ENCODE measurements at regions not wholly inside any gene's neighbourhood (a gene's known extent, or its start where the extent isn't known, plus 50 kb on each side); places are given as distances from the start of the nearest gene placed in this dataset.

- no peaks in the 10 kb centered on the region for H3K36me3 ChIP-seq (ENCODE audit: insufficient read depth, low read length)
- no peaks in the 10 kb centered on the region for H3K9me2 ChIP-seq (ENCODE audit: insufficient read depth, low read length)
- no peaks in the 10 kb centered on the region for H3K79me2 ChIP-seq (ENCODE audit: insufficient read depth, low read depth, low read length)
- TF ChIP-seq EZH2phosphoT487 (IDR thresholded peaks at IDR 0.05; ENCODE audit: borderline replicate concordance, low read depth, low read length), result no peak
- TF ChIP-seq CTCF (conservative IDR thresholded peaks at IDR 0.05; ENCODE audit: low read length), result no peak
- ChIA-PET CTCF (ENCODE audit: unreplicated experiment) (no interaction called here), POLR2A (no interaction called here)
- intact Hi-C loops (cut with micrococcal nuclease; ENCODE audit: unreplicated experiment), result no loop called here
- no peak overlapping the region for H3K4me2 ChIP-seq (ENCODE audit: low read length)
- H3K27ac ChIP-seq (ENCODE audit: low read depth, low read length, poor library complexity, severe bottlenecking), result no peak overlapping the region
- H3K4me3 ChIP-seq (ENCODE audit: low read depth, low read length, poor library complexity, severe bottlenecking), result no peak overlapping the region
- H4K20me1 ChIP-seq (ENCODE audit: insufficient read depth, low read length), result no peaks in the 10 kb centered on the region
- no TSS peak for BruUV-seq (replicated peaks)
- H2AFZ ChIP-seq (ENCODE audit: low read length), result no peak overlapping the region
- no peak for DNase-seq (ENCODE audit: low spot score)
- no peaks in the 10 kb centered on the region for H3K4me1 ChIP-seq (ENCODE audit: insufficient read depth, low read length, poor library complexity, severe bottlenecking)
- no peaks in the 10 kb centered on the region for H3K9me3 ChIP-seq (ENCODE audit: low read length)
Measured at GRCh38 chr10:130560573-130560972, 424.4 kb downstream of the GLRX3 start.

- intact Hi-C loops (cut with micrococcal nuclease; ENCODE audit: unreplicated experiment), result no loop called here
Measured at GRCh38 chr10:130561681-130562080, 425.5 kb downstream of the GLRX3 start.

GRCh38 chr10:130567011-130567410 lies 430.8 kb downstream of the GLRX3 start:
- Histone ChIP-seq H3K27ac (ENCODE audit: low read depth, low read length, poor library complexity, severe bottlenecking) (no peak overlapping the region), H3K4me2 (ENCODE audit: low read length) (no peak overlapping the region), H4K20me1 (ENCODE audit: insufficient read depth, low read length) (no peaks in the 10 kb centered on the region), H2AFZ (ENCODE audit: low read length) (no peak overlapping the region), H3K79me2 (ENCODE audit: insufficient read depth, low read depth, low read length) (no peaks in the 10 kb centered on the region), H3K4me3 (ENCODE audit: low read depth, low read length, poor library complexity, severe bottlenecking) (no peak overlapping the region), H3K36me3 (ENCODE audit: insufficient read depth, low read length) (no peaks in the 10 kb centered on the region), H3K9me2 (ENCODE audit: insufficient read depth, low read length) (no peaks in the 10 kb centered on the region), H3K9me3 (ENCODE audit: low read length) (no peaks in the 10 kb centered on the region), H3K4me1 (ENCODE audit: insufficient read depth, low read length, poor library complexity, severe bottlenecking) (no peaks in the 10 kb centered on the region)
- no peak for DNase-seq (ENCODE audit: low spot score)
- BruUV-seq (replicated peaks), result no TSS peak
- intact Hi-C loops (cut with micrococcal nuclease; ENCODE audit: unreplicated experiment), result no loop called here
- CTCF ChIA-PET (ENCODE audit: unreplicated experiment), result no interaction called here
- TF ChIP-seq CTCF (conservative IDR thresholded peaks at IDR 0.05; ENCODE audit: low read length) (no peak), EZH2phosphoT487 (IDR thresholded peaks at IDR 0.05; ENCODE audit: borderline replicate concordance, low read depth, low read length) (no peak)
- POLR2A ChIA-PET, result no interaction called here

More at GRCh38 chr10:130561681-130562080, 425.5 kb downstream of the GLRX3 start:
- no peak overlapping the region for H3K27ac ChIP-seq (ENCODE audit: low read depth, low read length, poor library complexity, severe bottlenecking)
- H3K4me3 ChIP-seq (ENCODE audit: low read depth, low read length, poor library complexity, severe bottlenecking), result no peak overlapping the region
- CTCF ChIA-PET (ENCODE audit: unreplicated experiment), result no interaction called here
- no peaks in the 10 kb centered on the region for H3K9me3 ChIP-seq (ENCODE audit: low read length)
- no TSS peak for BruUV-seq (replicated peaks)
- no peaks in the 10 kb centered on the region for H3K79me2 ChIP-seq (ENCODE audit: insufficient read depth, low read depth, low read length)
- no peak overlapping the region for H3K4me2 ChIP-seq (ENCODE audit: low read length)
- H2AFZ ChIP-seq (ENCODE audit: low read length), result no peak overlapping the region
- no peaks in the 10 kb centered on the region for H3K9me2 ChIP-seq (ENCODE audit: insufficient read depth, low read length)
- DNase-seq (ENCODE audit: low spot score), result no peak
- H4K20me1 ChIP-seq (ENCODE audit: insufficient read depth, low read length), result no peaks in the 10 kb centered on the region
- H3K36me3 ChIP-seq (ENCODE audit: insufficient read depth, low read length), result no peaks in the 10 kb centered on the region
- H3K4me1 ChIP-seq (ENCODE audit: insufficient read depth, low read length, poor library complexity, severe bottlenecking), result no peaks in the 10 kb centered on the region
- no peak for TF ChIP-seq CTCF (conservative IDR thresholded peaks at IDR 0.05; ENCODE audit: low read length)
- TF ChIP-seq EZH2phosphoT487 (IDR thresholded peaks at IDR 0.05; ENCODE audit: borderline replicate concordance, low read depth, low read length), result no peak
- POLR2A ChIA-PET, result no interaction called here
